Fibroblast of villous mesenchyme (primary cell): ENCODE measurements at regions not wholly inside any gene's neighbourhood (a gene's known extent, or its start where the extent isn't known, plus 50 kb on each side); places are given as distances from the start of the nearest gene placed in this dataset.

Source experiments
- DNase-seq: peaks from one replicate; pipeline ENCODE4 v3.0.0-alpha.2; 2010; ENCODE audit warnings: low read depth
- H3K4me3 ChIP-seq: 2 replicates; pipeline ENCODE4 v1.5.1; 2011; ENCODE audit warnings: low read depth, mild to moderate bottlenecking, low read length
- TF ChIP-seq, protein P1 (sequence below): IDR thresholded peaks from 2 replicates; pipeline ENCODE4 v1.5.1; 2012; ENCODE audit warnings: low read depth, mild to moderate bottlenecking, low read length; ENCODE audit not compliant: insufficient read depth

DNA sequence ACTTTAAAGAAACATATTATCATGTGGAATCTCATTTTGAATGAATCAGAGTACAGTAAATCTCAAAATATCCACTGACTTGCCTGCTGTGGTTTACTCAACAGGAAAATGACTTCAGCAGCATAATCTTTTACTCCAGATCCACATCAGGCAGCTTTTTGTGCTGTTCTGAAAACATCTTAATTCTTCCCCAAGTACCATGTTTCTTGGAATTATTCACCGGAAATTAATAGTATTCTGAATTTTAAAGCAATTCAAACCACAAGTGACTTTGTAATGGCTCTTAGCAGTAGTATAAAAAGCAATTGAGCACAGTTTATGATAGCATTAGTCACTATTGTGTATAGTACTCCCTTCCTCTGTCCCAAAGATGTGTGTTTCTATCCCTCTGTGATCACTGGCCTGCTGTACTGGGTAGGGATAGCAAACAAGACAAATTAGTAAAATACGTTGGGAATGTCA is 64.2 kb upstream of the ERRFI1 start:
- peak; percentile 97 for DNase-seq
- no peak overlapping the region for H3K4me3 ChIP-seq
- TF ChIP-seq, protein P1, sequence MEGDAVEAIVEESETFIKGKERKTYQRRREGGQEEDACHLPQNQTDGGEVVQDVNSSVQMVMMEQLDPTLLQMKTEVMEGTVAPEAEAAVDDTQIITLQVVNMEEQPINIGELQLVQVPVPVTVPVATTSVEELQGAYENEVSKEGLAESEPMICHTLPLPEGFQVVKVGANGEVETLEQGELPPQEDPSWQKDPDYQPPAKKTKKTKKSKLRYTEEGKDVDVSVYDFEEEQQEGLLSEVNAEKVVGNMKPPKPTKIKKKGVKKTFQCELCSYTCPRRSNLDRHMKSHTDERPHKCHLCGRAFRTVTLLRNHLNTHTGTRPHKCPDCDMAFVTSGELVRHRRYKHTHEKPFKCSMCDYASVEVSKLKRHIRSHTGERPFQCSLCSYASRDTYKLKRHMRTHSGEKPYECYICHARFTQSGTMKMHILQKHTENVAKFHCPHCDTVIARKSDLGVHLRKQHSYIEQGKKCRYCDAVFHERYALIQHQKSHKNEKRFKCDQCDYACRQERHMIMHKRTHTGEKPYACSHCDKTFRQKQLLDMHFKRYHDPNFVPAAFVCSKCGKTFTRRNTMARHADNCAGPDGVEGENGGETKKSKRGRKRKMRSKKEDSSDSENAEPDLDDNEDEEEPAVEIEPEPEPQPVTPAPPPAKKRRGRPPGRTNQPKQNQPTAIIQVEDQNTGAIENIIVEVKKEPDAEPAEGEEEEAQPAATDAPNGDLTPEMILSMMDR: no peak

DNA sequence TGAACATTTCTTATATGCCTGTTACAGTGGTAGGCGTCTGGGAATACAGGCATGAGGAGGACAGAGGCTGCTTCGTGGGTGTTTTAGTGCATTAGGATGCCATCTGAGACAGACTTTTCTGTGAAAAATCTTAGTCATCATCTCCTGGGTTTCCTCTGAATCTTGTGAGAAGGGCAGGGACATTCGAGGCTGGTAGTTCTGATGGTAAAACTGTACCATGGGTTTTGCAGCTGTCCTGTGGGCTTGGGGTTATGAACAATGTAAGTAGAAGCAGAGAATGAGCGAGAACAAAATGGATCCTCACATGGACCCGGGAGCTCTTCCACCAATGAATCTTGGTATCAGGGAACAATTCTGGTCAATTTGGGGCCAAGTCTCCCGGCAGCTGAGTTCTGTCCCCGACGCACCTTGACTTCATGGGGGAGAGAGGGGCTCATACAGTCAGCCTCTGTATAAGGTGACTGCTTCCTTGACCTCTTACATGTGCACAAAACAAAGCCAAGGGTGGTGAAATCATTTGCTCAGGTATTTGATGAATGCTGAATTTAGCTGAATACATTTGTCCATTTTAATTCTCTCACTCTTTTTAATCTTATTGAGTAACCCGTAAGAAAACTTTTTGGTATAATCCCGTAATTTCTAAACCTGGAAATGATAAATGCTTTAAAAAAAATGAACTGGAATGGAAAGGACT is 63.6 kb upstream of the ERRFI1 start:
- DNase-seq: peak; percentile 62
- H3K4me3 ChIP-seq: no peak overlapping the region
- TF ChIP-seq, protein P1: no peak

- no peak overlapping the region for H3K4me3 ChIP-seq
- TF ChIP-seq, protein P1: no peak
- no peak for DNase-seq
Measured at GRCh38 chr1:8086055-8086454, 59.9 kb upstream of the ERRFI1 start.

DNA sequence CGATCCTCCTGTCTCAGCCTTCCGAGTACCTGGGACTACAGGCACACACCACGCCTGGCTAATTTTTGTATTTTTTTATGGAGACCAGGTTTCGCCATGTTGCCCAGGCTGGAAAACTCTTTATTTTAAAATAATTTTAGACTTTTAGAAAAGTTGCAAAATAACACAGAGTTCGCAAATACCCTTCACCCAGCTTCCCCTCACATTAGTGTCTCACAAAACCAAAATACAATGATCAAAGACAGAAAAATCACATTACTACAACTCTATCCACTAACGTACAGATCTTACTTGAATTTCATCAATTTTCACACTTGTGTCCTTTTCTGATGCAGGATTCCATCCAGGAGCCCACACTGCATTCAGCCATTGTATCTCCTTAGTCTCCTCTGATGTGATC is 58.8 kb upstream of the ERRFI1 start:
- DNase-seq: no peak

DNA sequence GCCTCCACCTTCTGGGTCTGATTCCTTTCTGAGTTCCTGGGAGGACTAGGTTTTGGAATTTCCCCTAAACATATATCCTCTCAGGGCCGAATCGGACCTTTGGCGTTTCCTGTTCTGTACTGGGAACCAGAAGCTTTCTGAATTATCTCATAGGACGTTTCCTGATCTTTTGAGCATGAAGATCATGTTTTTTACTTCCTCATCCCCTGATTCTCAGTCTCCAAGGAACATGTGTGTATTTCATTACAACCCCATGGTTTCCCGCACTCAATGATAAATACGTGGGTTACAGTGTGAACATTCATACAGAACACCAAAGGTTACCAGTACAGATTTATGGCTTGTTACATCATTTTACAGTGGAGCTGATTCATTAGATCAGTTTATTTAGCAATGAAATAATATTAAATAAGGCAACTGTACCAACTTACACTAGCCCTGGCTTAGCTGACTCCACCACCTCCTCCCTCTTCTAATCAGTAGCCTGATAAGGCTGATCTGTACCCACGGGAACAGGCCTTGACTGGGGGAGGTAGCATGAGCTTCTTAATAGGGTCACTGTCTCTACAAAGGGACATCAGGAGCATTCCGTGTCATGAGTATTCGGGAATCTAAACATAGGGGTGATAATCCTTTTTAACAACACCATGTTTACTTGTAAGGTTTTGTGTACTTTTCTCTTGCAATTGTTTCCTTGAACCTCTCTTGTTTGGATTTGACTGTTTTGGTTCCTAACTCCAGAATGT is 57.8 kb upstream of the ERRFI1 start:
- TF ChIP-seq, protein P1: no peak
- no peak overlapping the region for H3K4me3 ChIP-seq
- peak; percentile 96 for DNase-seq

More for the DNA sequence above, 58.8 kb upstream of the ERRFI1 start:
- no peak overlapping the region for H3K4me3 ChIP-seq
- TF ChIP-seq, protein P1: no peak

GRCh38 chr1:8082945-8083344 is 56.8 kb upstream of the ERRFI1 start:
- no peak overlapping the region for H3K4me3 ChIP-seq
- TF ChIP-seq, protein P1: no peak
- DNase-seq: peak; percentile 98
